NCI-H748 treated with DMSO at 0.1 percent for 48 hours (cell line): ENCODE measurements at regions not wholly inside any gene's neighbourhood (a gene's known extent, or its start where the extent isn't known, plus 50 kb on each side); places are given as distances from the start of the nearest gene placed in this dataset.
"Not testable (repeated sequence)": the region's sequence is repeated elsewhere in the genome, so short reads cannot be mapped to it uniquely, and the experiment has no call there.

Experiments
- DNase-seq: peaks from one replicate; lab custom pipeline; 2025; lab: John Stamatoyannopoulos, UW

DNA sequence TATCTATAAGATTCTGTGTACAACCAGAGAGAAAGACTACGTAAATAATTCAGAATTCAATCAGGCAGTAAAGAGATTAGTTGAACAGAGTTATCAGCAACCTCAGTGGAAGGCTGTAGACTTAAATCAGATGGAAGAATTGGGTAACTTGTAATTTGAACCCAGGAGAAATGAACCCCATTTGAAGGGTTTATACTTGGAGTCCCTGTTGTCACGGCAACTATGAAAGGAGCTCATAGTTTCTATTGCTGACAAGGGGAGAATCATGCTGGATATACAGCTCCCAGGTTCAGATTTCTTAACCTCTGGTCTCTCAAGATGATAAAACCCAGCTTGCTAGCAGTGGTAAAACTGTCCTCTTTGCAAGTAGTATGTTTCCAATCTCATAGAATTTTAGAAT, 54.4 kb upstream of the BMP4 start:
- DNase-seq, result no peak

DNA sequence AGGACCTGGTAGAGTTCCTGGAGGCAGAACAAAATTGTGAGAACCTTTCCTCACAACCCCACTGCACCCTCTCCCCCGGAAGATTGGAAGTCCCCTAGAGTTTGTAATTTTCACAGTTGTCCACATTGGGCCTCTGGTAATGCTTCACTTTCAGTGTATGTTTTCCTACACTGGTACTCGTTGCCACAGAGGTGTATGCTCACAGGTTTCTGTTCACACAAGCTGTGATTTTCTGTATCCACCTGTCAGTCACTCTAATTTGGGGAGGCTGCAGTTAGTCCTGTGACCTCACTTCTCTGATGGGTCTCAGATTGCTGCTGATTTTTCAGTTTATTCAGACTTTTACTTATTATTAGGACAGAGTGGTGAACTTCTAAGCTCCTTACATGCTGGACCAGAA, 66.4 kb upstream of the BMP4 start:
- DNase-seq, result no peak

DNA sequence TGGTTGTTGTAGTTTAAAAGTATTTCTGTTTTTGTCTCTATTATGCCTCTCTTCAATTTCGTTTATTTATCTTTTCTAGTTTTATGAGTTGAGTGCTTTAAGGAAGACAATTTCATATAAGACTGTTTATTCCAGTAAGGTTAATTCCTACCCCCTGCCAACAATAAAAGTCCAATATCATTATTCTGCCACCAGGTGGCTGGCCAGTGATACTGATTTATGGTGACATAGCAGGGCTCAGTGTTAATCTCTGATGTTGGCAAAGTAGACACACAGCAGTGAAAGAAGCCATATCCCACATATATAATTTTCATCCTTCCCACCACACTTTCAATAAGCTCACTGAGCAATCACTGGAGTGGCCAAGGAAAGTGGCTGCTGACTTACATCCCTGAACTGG, 69.0 kb upstream of the BMP4 start:
- no peak for DNase-seq

DNA sequence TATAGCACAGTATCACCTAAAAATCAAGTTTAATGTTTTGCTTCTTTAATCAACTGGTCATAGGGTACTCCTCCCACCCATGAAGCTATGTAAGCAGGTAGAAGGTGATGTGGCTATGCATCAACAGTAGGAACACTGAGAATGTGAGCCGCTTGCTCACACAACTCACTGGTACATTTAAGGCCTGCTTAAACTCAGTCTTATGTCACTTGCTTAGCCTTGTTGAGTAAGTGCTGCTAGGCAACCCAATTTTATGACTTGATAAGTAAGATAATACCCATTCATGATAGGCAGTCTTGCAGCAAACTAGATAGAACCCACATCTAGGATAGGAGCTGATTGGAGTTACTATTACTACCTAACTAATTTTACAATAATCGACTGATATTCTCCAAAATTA, 70.0 kb upstream of the BMP4 start:
- DNase-seq, result no peak

DNA sequence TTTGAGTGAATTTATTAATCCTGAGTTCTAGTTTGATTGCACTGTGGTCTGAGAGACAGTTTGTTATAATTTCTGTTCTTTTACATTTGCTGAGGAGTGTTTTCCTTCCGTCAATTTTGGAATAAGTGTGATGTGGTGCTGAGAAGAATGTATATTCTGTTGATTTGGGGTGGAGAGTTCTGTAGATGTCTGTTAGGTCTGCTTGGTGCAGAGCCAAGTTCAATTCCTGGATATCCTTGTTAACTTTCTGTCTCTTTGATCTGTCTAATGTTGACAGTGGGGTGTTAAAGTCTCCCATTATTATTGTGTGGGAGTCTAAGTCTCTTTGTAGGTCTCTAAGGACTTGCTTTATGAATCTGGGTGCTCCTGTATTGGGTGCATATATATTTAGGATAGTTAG, 74.4 kb upstream of the BMP4 start:
- DNase-seq, result not testable (repeated sequence)

DNA sequence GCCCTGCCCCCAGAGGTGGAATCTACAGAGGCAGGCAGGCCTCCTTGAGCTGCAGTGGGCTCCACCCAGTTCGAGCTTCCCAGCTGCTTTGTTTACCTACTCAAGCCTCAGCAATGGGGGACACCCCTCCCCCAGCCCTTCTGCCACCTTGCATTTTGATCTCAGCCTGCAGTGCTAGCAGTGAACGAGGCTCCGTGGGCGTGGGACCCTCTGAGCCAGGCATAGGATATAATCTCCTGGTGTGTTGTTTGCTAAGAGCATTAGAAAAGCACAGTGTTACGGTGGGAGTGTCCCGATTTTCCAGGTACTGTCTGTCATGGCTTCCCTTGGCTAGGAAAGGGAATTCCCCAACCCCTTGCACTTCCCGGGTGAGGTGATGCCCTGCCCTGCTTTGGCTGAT, 76.7 kb upstream of the BMP4 start:
- DNase-seq, result not testable (repeated sequence)

DNA sequence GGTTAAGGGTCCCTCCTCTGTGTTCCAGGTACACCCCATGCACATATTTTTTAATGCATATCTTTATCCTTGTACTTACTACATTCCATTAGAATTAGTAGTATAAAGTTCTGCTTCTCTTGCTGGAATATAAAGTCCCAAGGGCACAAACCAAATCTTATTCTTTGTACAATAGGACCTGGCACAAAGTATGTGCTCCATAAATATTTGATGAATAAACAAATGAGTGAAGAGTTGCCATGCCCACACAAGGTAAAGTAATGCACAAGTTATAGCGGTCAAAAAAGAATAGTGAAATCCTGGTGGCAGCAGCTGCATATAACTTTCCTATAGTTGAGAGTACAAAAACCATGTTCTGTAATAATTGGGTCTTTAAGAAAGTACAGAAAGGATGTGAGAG, 82.1 kb upstream of the BMP4 start:
- no peak for DNase-seq

DNA sequence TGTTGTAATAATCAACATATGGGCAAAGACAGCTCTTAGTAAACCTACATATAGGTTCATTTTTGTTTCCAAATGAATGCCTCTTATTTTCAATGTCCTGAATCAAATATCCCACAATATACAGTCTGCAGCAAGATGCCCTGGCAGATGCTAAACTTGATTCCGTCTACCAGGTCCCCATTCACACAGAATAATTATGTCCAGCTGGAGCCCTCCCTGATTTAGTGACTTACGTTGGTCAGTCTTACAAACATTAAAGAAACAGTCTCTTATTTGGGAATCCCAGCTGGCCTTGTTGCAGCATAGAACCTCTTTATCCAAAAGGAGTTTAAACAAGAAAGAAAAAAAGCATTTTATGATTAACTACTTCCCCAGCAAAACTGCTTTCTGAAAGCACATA, 82.7 kb upstream of the BMP4 start:
- no peak for DNase-seq

DNA sequence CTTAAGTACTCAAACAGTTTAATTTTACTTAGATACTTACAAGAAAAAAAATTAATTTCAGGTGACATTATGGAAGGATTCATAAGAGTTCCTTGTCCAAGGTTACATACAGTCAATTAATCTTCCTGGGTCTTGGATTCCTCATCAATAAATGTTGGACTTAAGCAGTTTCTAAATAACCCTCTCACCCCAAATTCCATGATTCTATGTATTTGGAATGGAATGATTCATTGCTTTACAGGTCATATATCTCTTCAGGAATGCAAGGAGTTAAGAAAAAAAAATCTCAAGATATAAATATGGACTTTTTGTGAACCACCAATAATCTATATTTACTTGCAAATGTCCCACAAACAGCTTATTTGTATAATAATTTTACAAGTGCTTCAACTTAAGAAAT, 84.2 kb upstream of the BMP4 start:
- DNase-seq, result no peak

DNA sequence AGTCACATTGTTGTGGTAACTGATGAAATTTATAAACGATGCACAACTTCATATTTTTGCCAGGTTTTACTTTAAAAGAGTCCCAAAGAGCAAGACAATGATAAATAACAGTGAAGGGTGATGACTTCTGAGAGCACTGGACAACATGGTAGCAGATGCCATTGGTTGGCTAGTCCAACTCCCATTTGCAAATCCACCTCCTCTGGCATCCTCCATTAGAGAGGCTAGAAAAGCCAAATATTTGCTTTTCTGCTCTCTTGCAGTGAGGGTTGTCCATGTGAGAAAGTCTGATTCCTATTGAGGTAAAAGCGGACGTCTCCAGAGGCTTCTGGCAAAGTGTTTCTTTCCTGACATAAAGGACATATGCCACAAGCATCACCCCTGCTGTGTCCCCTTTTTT, 89.6 kb upstream of the BMP4 start:
- no peak for DNase-seq

DNA sequence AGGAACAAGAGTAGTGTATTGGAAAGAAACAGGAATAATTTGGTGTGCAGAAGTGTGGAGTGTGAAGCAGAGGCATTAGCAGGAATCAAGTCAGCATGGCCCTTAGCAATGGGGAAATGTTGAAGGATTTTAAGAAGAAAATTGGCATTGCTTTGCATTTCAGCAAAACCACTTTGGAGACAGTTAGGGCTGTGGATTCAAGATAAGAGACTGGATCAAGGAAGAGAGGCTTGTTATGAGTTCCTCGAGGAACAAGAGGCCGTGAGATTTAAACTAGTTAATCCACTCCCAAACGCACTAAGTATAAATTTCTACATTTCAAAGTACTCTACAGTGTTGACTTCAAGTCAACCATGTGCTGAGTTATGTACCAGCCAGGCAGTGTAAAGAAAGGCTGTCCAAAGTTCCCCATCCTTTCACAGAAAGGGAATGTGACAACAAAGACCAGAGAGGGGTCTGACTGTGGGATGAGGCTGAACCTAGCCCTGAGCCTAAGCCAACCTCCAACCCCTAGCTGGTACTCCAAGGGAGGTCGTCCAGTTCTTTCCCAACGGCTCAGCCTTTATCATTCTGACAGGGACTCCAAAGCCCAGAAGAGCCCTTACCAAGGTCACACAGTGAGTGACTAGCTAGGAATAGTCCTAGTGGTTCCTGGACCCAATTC, 91.2 kb upstream of the BMP4 start:
- DNase-seq, result no peak

DNA sequence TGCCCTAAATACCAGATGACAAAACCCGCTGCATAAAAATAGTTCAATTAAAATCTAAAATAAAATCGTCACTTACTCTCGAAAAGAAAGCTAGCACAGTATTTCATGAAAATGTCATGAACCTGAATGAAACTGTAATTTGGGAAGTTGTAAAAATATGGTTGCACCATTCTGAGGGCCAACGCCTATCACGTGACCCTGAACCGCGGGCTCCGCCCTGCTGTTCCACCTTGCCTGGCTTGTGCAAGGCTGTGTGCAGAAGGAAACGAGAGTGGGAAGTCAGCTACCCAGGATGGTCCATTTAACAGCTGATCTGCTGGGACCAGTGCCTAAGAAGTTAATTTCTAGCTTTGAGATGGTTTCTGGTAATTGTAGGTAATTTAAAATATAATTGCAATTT, 91.7 kb upstream of the BMP4 start:
- no peak for DNase-seq

DNA sequence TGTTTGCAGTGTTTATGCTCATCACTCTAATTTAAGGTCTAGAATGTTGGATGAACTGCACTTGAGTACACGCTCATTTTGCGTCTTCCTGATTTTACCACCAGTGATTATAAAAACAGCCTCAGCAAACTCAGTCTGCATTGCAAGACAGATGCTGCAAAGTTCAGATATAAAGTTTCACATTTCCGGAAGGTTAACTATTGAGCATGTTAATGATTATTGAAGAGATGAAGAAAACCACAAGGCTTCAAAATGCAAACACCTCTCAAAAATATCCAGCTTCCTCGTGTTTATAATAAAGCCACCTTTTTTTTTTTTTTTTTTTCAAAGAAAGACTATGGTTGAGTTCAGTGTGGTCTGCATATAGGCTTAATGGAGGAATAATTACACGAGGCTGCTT, 92.1 kb upstream of the BMP4 start:
- no peak for DNase-seq

DNA sequence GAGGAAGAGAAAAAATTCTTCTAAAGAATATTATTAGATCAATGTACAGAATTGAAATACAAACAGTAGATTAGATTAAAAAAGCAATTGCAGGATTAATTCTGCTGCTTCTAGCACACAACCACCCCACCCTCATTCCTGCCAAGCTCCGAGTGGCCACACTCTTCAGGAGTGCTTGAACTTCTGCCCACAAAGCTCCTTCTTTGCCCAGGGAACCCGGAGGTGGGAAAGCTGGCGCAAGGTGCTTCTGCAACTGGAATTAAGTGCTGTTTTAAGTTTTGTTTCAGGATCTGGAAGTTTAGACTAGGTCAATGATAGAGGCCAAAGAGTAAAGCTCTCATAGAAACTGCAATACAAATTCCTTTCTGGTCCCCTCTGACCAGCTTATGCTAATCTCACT, 94.1 kb upstream of the BMP4 start:
- DNase-seq, result no peak

DNA sequence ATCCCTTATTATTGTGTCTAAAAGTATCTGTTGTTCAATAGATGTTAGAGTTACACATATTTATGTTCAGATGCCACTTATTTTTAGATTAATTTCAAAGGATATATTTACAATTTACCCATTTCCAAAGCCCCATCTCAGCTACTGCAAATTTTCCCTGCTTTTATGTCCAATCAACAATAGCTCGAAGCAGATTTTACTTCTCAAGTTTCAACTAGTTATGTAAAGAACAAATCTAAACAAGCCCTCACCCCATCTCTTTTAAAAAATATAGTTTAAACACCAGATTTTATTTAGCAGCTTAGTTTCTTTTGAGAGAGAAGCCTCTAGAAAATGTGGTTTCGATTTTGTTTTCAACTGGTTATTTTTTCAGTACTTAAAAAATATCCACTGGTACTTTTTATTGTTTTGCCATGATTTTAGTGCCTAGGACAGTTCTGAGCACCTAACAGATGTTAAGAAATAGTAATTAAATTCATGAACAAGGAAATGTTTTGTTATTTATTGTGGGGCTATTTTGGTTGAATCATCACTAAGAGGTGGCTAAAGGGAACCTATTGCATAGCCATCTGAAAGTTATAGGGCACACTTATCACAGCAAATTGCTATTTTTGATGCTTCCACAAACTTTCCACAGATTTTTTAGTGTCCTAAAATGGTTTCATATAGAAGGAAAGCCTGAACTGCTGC, 96.2 kb upstream of the BMP4 start:
- no peak for DNase-seq

DNA sequence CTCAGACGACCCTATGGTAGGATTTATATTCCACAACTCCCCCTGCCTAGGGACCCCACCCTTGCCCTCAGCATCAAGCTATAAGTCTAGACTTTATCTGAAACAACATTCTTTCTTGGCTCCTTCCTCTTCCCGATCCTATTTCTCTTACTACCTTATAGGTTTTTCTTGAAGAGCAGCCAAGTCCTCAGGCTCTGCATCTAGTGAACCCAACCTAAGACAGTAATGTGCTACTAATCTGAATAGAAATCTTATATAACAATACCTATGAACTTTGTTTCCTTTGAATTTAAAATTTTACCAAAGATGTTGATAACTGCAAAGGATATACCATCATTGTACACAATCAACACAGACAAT, 96.7 kb upstream of the BMP4 start:
- no peak for DNase-seq

DNA sequence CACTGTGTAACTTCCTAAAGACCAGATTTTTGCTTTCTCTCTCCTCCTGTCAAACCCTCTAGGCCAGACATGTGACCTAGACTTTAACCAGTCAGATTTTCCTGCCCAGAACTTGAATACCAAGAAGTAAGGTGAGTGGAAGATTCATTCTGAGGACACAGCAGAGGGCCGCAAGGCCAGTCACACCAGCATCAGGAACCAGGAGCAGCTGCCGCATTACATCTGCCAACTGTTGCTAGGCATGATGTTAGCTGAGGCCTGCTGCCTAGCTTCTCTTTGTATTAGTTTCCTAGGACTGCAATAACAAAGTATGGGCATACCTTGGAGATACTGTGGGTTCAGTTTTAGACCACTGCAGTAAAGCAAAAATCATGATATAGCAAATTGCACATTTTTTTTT, 101.9 kb upstream of the BMP4 start:
- no peak for DNase-seq

DNA sequence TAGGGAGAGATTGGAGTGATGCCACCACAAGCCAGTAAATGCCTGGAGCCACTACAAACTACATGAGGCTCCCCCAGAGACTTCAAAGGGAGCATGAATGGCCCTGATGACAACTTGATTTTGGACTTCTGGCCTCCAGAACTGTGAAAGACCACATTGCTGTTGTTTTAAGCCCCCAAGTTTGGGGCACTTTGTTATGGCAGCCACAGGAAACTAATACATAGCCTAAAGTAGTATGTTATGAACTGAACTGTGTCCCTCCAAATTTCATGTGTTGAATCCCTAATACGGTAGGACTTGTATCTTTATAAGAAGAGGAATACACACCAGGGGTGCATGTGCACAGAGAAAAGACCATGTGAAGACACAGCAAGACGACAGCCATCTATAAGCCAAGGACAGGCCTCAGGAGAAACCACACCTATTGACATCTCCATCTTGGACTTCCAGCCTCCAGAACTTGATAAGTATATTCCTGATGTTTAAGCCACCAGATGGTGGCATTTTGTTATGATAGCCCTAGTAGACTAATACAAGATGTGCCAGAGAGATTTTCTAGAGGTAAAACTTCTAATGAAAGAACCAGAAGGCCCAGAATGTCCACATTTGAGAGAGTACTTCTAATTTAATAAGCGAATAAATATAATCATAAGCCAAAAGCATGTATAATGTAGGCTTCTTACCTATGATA, 127.1 kb upstream of the BMP4 start:
- no peak for DNase-seq

DNA sequence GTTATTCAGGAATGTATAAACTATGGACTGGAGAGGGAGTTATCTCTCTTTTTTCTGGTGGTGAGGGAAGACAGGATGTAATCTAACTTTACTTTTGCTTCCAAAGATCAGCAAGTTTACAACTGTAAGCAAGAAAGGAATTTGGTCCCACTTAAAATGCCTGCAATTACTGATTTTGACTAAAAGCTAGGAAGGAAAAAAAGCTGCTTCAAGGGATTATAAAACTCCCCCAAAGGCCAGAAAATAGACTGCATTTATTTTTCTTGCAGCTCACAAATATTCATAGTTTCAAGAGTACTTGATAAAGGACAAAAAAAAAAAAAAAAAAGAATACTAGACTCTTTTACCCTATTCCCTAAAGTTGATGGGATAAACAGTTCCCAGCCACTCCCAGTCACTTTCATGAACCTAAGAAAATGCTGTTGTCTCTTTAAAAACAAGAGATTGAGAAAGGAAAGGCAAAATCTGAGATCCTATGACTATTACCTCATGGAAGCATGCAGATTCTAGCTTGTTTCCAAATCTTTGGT, 128.7 kb upstream of the BMP4 start:
- no peak for DNase-seq

DNA sequence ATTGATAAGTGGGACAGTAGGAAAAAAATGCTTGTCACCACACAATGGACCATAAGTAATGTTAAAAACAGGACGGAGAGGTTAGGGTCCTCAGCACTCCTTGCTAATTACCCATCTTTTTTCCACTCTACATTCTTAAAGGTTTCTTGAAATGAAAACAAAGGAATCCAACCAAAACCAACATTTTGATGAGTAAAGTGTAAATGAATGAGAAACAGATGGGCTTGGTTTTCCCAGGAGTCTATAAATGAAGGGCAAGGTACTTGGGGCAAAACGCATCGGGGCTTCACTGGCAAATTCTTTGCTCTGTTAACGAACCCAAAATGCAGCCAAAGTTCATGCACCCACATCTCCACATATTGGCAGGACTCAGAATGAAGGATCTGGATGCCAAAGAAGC, 129.2 kb upstream of the BMP4 start:
- no peak for DNase-seq

DNA sequence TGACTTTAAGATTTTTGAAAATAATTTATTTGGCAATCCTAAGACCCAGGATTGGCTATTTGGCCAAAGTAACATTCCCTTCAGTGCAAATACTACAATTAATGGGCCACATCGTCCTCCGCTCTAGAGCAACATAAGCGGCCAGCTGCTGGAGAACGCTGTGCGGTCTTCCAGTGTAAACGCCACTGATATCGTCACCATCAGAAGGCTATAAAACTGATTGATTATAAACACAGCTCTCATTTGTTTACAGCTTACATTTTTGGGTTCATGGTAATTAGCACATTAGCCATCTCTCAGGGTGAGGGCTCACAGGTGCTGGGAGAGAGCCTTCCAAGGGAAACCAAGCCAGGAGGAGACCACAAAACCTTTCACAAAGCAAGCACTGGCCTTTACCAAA, 130.1 kb upstream of the BMP4 start:
- no peak for DNase-seq

DNA sequence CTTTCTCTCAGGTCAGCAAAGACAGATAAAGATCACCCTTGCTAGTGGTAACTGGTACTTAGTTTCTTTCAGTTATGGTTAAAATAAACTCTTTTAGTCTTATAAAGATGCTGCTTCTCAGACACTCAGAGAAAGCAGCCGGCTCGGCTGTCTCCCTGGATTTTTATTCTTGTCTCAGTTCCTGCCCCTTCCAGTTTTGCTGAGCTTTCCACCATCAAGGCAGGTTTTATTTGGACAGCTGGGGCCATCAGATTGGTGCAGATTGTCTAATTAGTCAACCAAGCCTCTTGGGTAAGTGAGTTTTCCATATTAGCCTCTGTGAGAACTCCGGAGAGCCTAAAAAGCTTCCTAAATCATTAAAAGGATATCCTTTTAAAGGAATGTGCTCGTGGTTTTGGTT, 130.8 kb upstream of the BMP4 start:
- DNase-seq, result no peak

DNA sequence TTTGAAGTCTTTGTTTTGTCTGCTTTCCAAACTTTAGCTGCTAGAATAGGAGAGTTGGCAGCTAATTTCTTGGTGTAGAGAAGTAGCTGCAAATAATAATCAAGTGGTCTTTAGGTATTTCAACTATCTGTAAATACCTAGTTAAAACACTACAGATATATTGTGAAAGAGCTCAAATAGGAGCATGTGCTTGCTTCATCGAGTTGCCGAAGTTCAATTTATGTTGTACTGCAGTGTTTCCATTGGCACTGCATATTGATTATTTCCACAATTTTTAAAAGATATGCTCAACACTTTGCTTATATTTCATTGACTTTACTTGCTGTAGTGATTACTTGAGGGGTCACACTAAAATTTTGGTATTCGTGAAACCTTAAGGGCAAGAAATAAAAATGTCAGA, 131.6 kb upstream of the BMP4 start:
- no peak for DNase-seq

DNA sequence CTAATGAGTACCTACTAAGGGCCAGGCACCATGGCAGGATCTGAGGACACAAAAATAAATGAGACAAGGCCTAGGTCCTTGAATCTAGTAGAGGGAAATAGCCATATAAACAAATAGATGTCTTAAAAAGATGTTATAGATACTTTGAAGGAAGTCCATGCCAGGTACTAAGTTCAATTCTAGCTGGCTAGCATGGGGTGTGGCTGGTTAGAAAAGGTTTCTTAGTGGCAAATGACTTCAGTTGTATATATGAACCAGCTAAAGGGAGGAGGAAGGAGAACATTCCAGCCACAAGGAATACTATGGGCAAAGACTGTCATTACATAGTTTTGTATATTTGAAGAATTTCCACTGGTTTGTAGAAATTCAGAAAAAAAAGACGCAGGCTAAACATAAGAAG, 133.6 kb upstream of the BMP4 start:
- DNase-seq, result no peak
